PC-9 (cell line): ENCODE measurements at regions not wholly inside any gene's neighbourhood (a gene's known extent, or its start where the extent isn't known, plus 50 kb on each side); places are given as distances from the start of the nearest gene placed in this dataset.

Experiments used
- BruUV-seq: library from RNA; stranded (reverse); fragments of 400-500 nt; replicated peaks from 2 replicates; lab custom pipeline; 2021; lab: Mats Ljungman, UMichigan
- CTCF ChIA-PET: fragments of 300-600 bp; sonication (Branson Sonifier 250); formaldehyde crosslinking; loops from one replicate; lab custom pipeline; 2022; ENCODE audit warnings: antibody characterized with exemption; lab: Charles Lee
- POLR2A ChIA-PET: fragments of 300-600 bp; sonication (Branson Sonifier 250); formaldehyde crosslinking; loops from one replicate; lab custom pipeline; 2022; ENCODE audit warnings: antibody characterized with exemption; ENCODE audit not compliant: unreplicated experiment; lab: Charles Lee
- DNase-seq, 2 experiments: peaks; one replicate each; pipeline versions ENCODE4 v3.0.0 to v3.0.0-alpha.2; 2015 to 2022; ENCODE audit warnings: mixed read lengths in 1 of 2
- H2AFZ ChIP-seq: fragments of 200-600 bp; sonication (generic); 2 replicates; pipeline ENCODE4 v1.8.1; 2017; ENCODE audit warnings: antibody characterized with exemption
- H3F3A ChIP-seq: fragments of 200-600 bp; sonication (generic); 2 replicates; pipeline ENCODE4 v1.8.1; 2017; ENCODE audit warnings: antibody characterized with exemption, mild to moderate bottlenecking, low read depth; ENCODE audit not compliant: insufficient read depth
- H3K27ac ChIP-seq: fragments of 200-600 bp; sonication (generic); 2 replicates; pipeline ENCODE4 v1.6.1; 2016; ENCODE audit warnings: mixed run types
- H3K27me3 ChIP-seq: fragments of 200-600 bp; sonication (generic); 2 replicates; pipeline ENCODE4 v1.6.1; 2016; ENCODE audit warnings: low read depth, mixed run types; ENCODE audit not compliant: insufficient read depth
- H3K36me3 ChIP-seq: fragments of 200-600 bp; sonication (generic); 2 replicates; pipeline ENCODE4 v1.6.1; 2016; ENCODE audit warnings: low read depth, mixed run types
- H3K4me1 ChIP-seq: fragments of 200-600 bp; sonication (generic); replicated peaks from 2 replicates; pipeline ENCODE4 v1.6.1; 2016; ENCODE audit warnings: mixed run types; ENCODE audit not compliant: insufficient read depth
- H3K4me2 ChIP-seq: fragments of 200-600 bp; sonication (generic); 2 replicates; pipeline ENCODE4 v1.6.1; 2017; ENCODE audit warnings: mixed run types
- H3K4me3 ChIP-seq: fragments of 200-600 bp; sonication (generic); 2 replicates; pipeline ENCODE4 v1.6.1; 2016; ENCODE audit warnings: mixed run types
- H3K79me2 ChIP-seq: fragments of 200-600 bp; sonication (generic); 2 replicates; pipeline ENCODE4 v1.6.1; 2017; ENCODE audit warnings: low read depth, mixed run types
- H3K9me2 ChIP-seq: fragments of 200-600 bp; sonication (generic); 2 replicates; pipeline ENCODE4 v1.8.1; 2017; ENCODE audit warnings: mild to moderate bottlenecking; ENCODE audit not compliant: insufficient read depth
- H3K9me3 ChIP-seq: fragments of 200-600 bp; sonication (generic); 2 replicates; pipeline ENCODE4 v1.8.1; 2016; ENCODE audit warnings: low read depth; ENCODE audit not compliant: insufficient read depth
- H4K20me1 ChIP-seq: fragments of 200-600 bp; sonication (generic); 2 replicates; pipeline ENCODE4 v1.8.1; 2017; ENCODE audit not compliant: insufficient read depth
- EZH2 ChIP-seq: fragments of 200-600 bp; sonication (generic); IDR thresholded peaks from 2 replicates; pipeline ENCODE4 v1.8.0; 2017; ENCODE audit warnings: antibody characterized with exemption, low read depth
- intact Hi-C: fragments of 100-400 bp; cut with micrococcal nuclease; formaldehyde crosslinking; loops from one replicate; pipeline ENCODE4 v1.10.0; 2022; ENCODE audit not compliant: unreplicated experiment
- TF ChIP-seq, protein P1 (sequence below): fragments of 200-600 bp; sonication (generic); conservative IDR thresholded peaks from 2 replicates; pipeline ENCODE4 v1.6.1; 2017; ENCODE audit warnings: mixed run types, antibody characterized with exemption, mild to moderate bottlenecking, moderate library complexity

GRCh38 chr21:24112020-24112419, 1495.3 kb downstream of the MRPL39 start:
- no peak overlapping the region for H3K27ac ChIP-seq
- H2AFZ ChIP-seq = no peak overlapping the region
- no peaks in the 10 kb centered on the region for H3K79me2 ChIP-seq
- TF ChIP-seq, protein P1, sequence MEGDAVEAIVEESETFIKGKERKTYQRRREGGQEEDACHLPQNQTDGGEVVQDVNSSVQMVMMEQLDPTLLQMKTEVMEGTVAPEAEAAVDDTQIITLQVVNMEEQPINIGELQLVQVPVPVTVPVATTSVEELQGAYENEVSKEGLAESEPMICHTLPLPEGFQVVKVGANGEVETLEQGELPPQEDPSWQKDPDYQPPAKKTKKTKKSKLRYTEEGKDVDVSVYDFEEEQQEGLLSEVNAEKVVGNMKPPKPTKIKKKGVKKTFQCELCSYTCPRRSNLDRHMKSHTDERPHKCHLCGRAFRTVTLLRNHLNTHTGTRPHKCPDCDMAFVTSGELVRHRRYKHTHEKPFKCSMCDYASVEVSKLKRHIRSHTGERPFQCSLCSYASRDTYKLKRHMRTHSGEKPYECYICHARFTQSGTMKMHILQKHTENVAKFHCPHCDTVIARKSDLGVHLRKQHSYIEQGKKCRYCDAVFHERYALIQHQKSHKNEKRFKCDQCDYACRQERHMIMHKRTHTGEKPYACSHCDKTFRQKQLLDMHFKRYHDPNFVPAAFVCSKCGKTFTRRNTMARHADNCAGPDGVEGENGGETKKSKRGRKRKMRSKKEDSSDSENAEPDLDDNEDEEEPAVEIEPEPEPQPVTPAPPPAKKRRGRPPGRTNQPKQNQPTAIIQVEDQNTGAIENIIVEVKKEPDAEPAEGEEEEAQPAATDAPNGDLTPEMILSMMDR = no peak
- no peak for TF ChIP-seq EZH2
- intact Hi-C loops = loop anchor here (10.0 kb wide), 1 partner anchor 403 kb away; no protein-coding TSS in a partner anchor
- no peak overlapping the region for H3K4me3 ChIP-seq
- ChIA-PET CTCF (no interaction called here), POLR2A (no interaction called here)
- H3K9me2 ChIP-seq = no peaks in the 10 kb centered on the region
- no peaks in the 10 kb centered on the region for H3K4me1 ChIP-seq
- no peak overlapping the region for H3K4me2 ChIP-seq
- DNase-seq = no peak
- no peaks in the 10 kb centered on the region for H3F3A ChIP-seq
- no peaks in the 10 kb centered on the region for H4K20me1 ChIP-seq
- H3K36me3 ChIP-seq = no peaks in the 10 kb centered on the region
- H3K27me3 ChIP-seq = no peaks in the 10 kb centered on the region
- no peaks in the 10 kb centered on the region for H3K9me3 ChIP-seq
- no TSS peak for BruUV-seq

- Histone ChIP-seq H3K27me3 (no peaks in the 10 kb centered on the region), H3K4me1 (no peaks in the 10 kb centered on the region), H3K27ac (no peak overlapping the region), H3K36me3 (no peaks in the 10 kb centered on the region), H3K9me2 (no peaks in the 10 kb centered on the region), H4K20me1 (no peaks in the 10 kb centered on the region), H3K4me3 (no peak overlapping the region), H3K79me2 (no peaks in the 10 kb centered on the region), H3F3A (no peaks in the 10 kb centered on the region), H2AFZ (no peak overlapping the region), H3K9me3 (no peaks in the 10 kb centered on the region), H3K4me2 (no peak overlapping the region)
- CTCF ChIA-PET = no interaction called here
- intact Hi-C loops = loop anchor here (10.0 kb wide), 1 partner anchor 404 kb away; no protein-coding TSS in a partner anchor
- no TSS peak for BruUV-seq
- DNase-seq = no peak
- TF ChIP-seq EZH2 = no peak
- TF ChIP-seq, protein P1 = no peak
- POLR2A ChIA-PET = no interaction called here
Measured at GRCh38 chr21:24110846-24111245, 1496.4 kb downstream of the MRPL39 start.

DNA sequence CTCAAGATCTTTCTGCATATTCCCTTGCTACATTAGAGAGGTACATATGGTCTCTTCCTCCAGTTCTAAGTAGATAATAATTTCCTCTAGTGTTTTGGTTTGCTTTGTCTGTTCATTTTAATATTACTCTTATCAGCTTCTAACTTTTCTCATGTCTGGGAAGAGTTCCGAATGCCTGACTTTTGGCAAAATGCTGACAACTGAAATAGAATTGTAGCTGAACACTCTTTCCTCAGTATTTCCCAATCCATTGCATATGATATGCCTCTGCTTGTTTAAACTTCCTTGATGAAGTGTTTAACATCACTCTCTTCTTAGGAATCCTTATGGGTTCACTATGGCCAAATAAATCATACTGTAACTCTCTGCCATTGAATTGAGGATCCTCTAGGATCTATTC, 1510.1 kb downstream of the MRPL39 start:
- H3K9me3 ChIP-seq = no peaks in the 10 kb centered on the region
- no peaks in the 10 kb centered on the region for H3K79me2 ChIP-seq
- H3K4me2 ChIP-seq = no peak overlapping the region
- H3K36me3 ChIP-seq = no peaks in the 10 kb centered on the region
- H2AFZ ChIP-seq = no peak overlapping the region
- intact Hi-C loops = no loop called here
- H4K20me1 ChIP-seq = no peaks in the 10 kb centered on the region
- H3K27me3 ChIP-seq = no peaks in the 10 kb centered on the region
- H3K27ac ChIP-seq = no peak overlapping the region
- TF ChIP-seq, protein P1 = no peak
- no peaks in the 10 kb centered on the region for H3K4me1 ChIP-seq
- no peak overlapping the region for H3K4me3 ChIP-seq
- no peaks in the 10 kb centered on the region for H3K9me2 ChIP-seq
- DNase-seq = no peak
- no peaks in the 10 kb centered on the region for H3F3A ChIP-seq
- POLR2A ChIA-PET = no interaction called here
- CTCF ChIA-PET = no interaction called here
- BruUV-seq = no TSS peak
